Endothelial cell of umbilical vein (primary cell): ENCODE measurements at regions not wholly inside any gene's neighbourhood (a gene's known extent, or its start where the extent isn't known, plus 50 kb on each side); places are given as distances from the start of the nearest gene placed in this dataset.

Experiments used
- EZH2 ChIP-seq: IDR thresholded peaks from 2 replicates; pipeline ENCODE4 v1.6.1; 2012; ENCODE audit warnings: borderline replicate concordance, low read depth, mild to moderate bottlenecking, moderate library complexity, low read length, inconsistent platforms; ENCODE audit not compliant: severe bottlenecking
- FOS ChIP-seq: IDR thresholded peaks from 2 replicates; pipeline ENCODE4 v1.6.1; 2011; ENCODE audit warnings: mild to moderate bottlenecking, low read length, moderate library complexity, borderline replicate concordance; ENCODE audit not compliant: insufficient read depth
- GATA2 ChIP-seq: IDR thresholded peaks from 2 replicates; pipeline ENCODE4 v1.7.0; 2011; ENCODE audit warnings: low read depth, mild to moderate bottlenecking, moderate library complexity, mixed read lengths, low read length; ENCODE audit not compliant: insufficient read length, insufficient read depth
- MYC ChIP-seq: IDR thresholded peaks from one replicate; pipeline ENCODE4 v1.6.1; 2011; ENCODE audit warnings: mild to moderate bottlenecking, low read depth, low read length
- POLR2A ChIP-seq: IDR thresholded peaks from 2 replicates; pipeline ENCODE4 v1.6.1; 2012; ENCODE audit warnings: low read depth, mild to moderate bottlenecking, control low read depth, low read length
- POLR2AphosphoS5 ChIP-seq: IDR thresholded peaks from 2 replicates; pipeline ENCODE4 v1.6.1; 2012; ENCODE audit warnings: low read depth, mild to moderate bottlenecking, control low read depth, low read length, moderate library complexity; ENCODE audit not compliant: insufficient read depth
- TF ChIP-seq, protein P1 (sequence below), 2 donors: IDR thresholded peaks; 1 replicate in 1 of 2; 2 replicates in 1 of 2; pipeline ENCODE4 v1.5.1; 2011; ENCODE audit warnings: low read length in 2 of 2, mild to moderate bottlenecking in 2 of 2, moderate library complexity in 2 of 2, control low read depth in 1 of 2, inconsistent platforms in 1 of 2, low read depth in 1 of 2; ENCODE audit not compliant: insufficient read depth in 1 of 2; ENCODE audit errors: extremely low read depth in 1 of 2
- TF ChIP-seq, protein P2 (sequence below): IDR thresholded peaks from 2 replicates; pipeline ENCODE4 v1.6.1; 2011; ENCODE audit not compliant: insufficient read depth, insufficient read length

DNA sequence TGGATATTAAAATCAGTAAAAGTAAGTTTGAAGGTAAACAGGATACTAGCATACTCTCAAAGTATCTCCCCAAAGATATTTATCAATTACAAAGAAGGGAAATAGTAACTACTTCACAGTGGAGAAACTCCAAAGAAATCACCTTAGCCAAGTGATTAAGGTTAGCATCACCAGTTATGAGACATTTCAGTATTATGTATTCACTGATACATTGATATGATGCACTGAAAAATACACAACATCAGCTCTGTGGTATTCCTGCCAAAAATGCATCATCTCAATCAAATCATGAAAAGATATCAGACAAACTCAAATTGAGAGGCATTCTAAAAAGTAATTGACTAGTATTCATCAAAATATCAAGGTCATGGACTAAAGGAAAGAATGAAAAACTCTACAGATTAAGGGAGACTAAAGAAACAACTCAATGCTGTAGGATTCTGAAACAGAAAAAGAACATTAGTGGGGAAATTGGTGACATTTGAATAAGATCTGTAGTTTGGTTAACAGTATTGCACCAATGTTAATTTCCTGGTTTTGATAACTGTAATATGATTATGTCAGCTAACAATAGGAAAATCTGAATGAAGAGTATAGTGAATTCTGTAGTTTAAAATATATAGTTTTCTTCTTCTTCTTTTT, 215.4 kb downstream of the UACA start:
- TF ChIP-seq, protein P1, sequence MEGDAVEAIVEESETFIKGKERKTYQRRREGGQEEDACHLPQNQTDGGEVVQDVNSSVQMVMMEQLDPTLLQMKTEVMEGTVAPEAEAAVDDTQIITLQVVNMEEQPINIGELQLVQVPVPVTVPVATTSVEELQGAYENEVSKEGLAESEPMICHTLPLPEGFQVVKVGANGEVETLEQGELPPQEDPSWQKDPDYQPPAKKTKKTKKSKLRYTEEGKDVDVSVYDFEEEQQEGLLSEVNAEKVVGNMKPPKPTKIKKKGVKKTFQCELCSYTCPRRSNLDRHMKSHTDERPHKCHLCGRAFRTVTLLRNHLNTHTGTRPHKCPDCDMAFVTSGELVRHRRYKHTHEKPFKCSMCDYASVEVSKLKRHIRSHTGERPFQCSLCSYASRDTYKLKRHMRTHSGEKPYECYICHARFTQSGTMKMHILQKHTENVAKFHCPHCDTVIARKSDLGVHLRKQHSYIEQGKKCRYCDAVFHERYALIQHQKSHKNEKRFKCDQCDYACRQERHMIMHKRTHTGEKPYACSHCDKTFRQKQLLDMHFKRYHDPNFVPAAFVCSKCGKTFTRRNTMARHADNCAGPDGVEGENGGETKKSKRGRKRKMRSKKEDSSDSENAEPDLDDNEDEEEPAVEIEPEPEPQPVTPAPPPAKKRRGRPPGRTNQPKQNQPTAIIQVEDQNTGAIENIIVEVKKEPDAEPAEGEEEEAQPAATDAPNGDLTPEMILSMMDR (IDR thresholded peaks at IDR 0.05; ENCODE audit: extremely low read depth in 1 of 2, insufficient read depth in 1 of 2, low read depth in 1 of 2, low read length in 2 of 2): no peak
- TF ChIP-seq FOS (no peak), EZH2 (no peak), POLR2A (no peak), POLR2AphosphoS5 (no peak), MYC (no peak), GATA2 (no peak)
- TF ChIP-seq, protein P2, sequence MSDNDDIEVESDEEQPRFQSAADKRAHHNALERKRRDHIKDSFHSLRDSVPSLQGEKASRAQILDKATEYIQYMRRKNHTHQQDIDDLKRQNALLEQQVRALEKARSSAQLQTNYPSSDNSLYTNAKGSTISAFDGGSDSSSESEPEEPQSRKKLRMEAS: no peak
